ENCODE measurements at regions not wholly inside any gene's neighbourhood (a gene's known extent, or its start where the extent isn't known, plus 50 kb on each side); places are given as distances from the start of the nearest gene placed in this dataset.

GRCh38 chr9:82599336-82599949 is 463.5 kb downstream of the RASEF start:
- intact Hi-C loops (cut with DNase I; ENCODE audit: low total_unique reads) = no loop called here

GRCh38 chr9:82600536-82601292 is 462.2 kb downstream of the RASEF start:
- H3K27me3 ChIP-seq = no peaks in the 10 kb centered on the region
- no peaks in the 10 kb centered on the region for H3K4me1 ChIP-seq
- no peak overlapping the region for H3K4me3 ChIP-seq
- TF ChIP-seq POLR2AphosphoS5 (IDR thresholded peaks at IDR 0.05) (no peak), CTCF (IDR thresholded peaks at IDR 0.05) (no peak), POLR2A (IDR thresholded peaks at IDR 0.05) (no peak)
- no peaks in the 10 kb centered on the region for H3K9me3 ChIP-seq
- DNase-seq (ENCODE audit: low spot score in 2 of 2) = no peak
- H3K27ac ChIP-seq = no peak overlapping the region
- intact Hi-C loops (cut with DNase I; ENCODE audit: low total_unique reads) = no loop called here
- no peaks in the 10 kb centered on the region for H3K36me3 ChIP-seq

More at GRCh38 chr9:82599336-82599949, 463.5 kb downstream of the RASEF start:
- DNase-seq (ENCODE audit: low spot score in 2 of 2) = no peak
- Histone ChIP-seq H3K4me3 (no peak overlapping the region), H3K36me3 (no peaks in the 10 kb centered on the region), H3K9me3 (no peaks in the 10 kb centered on the region), H3K27me3 (no peaks in the 10 kb centered on the region), H3K4me1 (no peaks in the 10 kb centered on the region), H3K27ac (no peak overlapping the region)
- no peak for TF ChIP-seq CTCF (IDR thresholded peaks at IDR 0.05)
- TF ChIP-seq POLR2A (IDR thresholded peaks at IDR 0.05) = no peak
- no peak for TF ChIP-seq POLR2AphosphoS5 (IDR thresholded peaks at IDR 0.05)

GRCh38 chr9:82601293-82601771 is 461.6 kb downstream of the RASEF start:
- Histone ChIP-seq H3K36me3 (no peaks in the 10 kb centered on the region), H3K27ac (no peak overlapping the region), H3K27me3 (no peaks in the 10 kb centered on the region), H3K4me3 (no peak overlapping the region), H3K9me3 (no peaks in the 10 kb centered on the region), H3K4me1 (no peaks in the 10 kb centered on the region)
- intact Hi-C loops (cut with DNase I; ENCODE audit: low total_unique reads) = no loop called here
- TF ChIP-seq POLR2A (IDR thresholded peaks at IDR 0.05) (no peak), POLR2AphosphoS5 (IDR thresholded peaks at IDR 0.05) (peak in 1 of 3 donors; percentile 17), CTCF (IDR thresholded peaks at IDR 0.05) (no peak)
- no peak for DNase-seq (ENCODE audit: low spot score in 2 of 2)

- H3K4me1 ChIP-seq = no peaks in the 10 kb centered on the region
- intact Hi-C loops (cut with DNase I; ENCODE audit: low total_unique reads) = no loop called here
- DNase-seq (ENCODE audit: low spot score in 2 of 2) = no peak
Observed at GRCh38 chr9:82604947-82605656, 457.8 kb downstream of the RASEF start.

More at GRCh38 chr9:82604947-82605656, 457.8 kb downstream of the RASEF start:
- H3K36me3 ChIP-seq = no peaks in the 10 kb centered on the region
- no peaks in the 10 kb centered on the region for H3K9me3 ChIP-seq
- peaks cover 0 to 8% of the 10 kb centered on the region in 2 donors for H3K27me3 ChIP-seq
- H3K27ac ChIP-seq = no peak overlapping the region
- no peak overlapping the region for H3K4me3 ChIP-seq
- no peak for TF ChIP-seq POLR2A (IDR thresholded peaks at IDR 0.05)
- TF ChIP-seq POLR2AphosphoS5 (IDR thresholded peaks at IDR 0.05) = no peak
- no peak for TF ChIP-seq CTCF (IDR thresholded peaks at IDR 0.05)

Measured in breast epithelium (tissue), 4 donors.